Trophoblast cell (in vitro differentiated cells and primary cell): ENCODE measurements at regions not wholly inside any gene's neighbourhood (a gene's known extent, or its start where the extent isn't known, plus 50 kb on each side); places are given as distances from the start of the nearest gene placed in this dataset.
A peak's percentile ranks its signal among the peaks of the same experiment; 100 is the strongest.

ENCODE experiments used
- DNase-seq, 2 donors: peaks; one replicate each; pipeline ENCODE4 v3.0.0-alpha.2; 2016
- H2AFZ ChIP-seq: 2 replicates; pipeline ENCODE4 v1.6.1; 2013; ENCODE audit warnings: low read length, moderate library complexity, mild to moderate bottlenecking; ENCODE audit not compliant: insufficient read depth, poor library complexity
- H2AK5ac ChIP-seq: 2 replicates; pipeline ENCODE4 v1.6.1; 2013; ENCODE audit warnings: mild to moderate bottlenecking, low read length
- H2BK120ac ChIP-seq: 2 replicates; pipeline ENCODE4 v1.6.1; 2013; ENCODE audit warnings: low read length, mild to moderate bottlenecking, moderate library complexity; ENCODE audit not compliant: insufficient read depth, poor library complexity
- H2BK12ac ChIP-seq: 2 replicates; pipeline ENCODE4 v1.6.1; 2013; ENCODE audit warnings: mild to moderate bottlenecking, low read length, moderate library complexity
- H2BK5ac ChIP-seq: 2 replicates; pipeline ENCODE4 v1.6.1; 2013; ENCODE audit warnings: low read length, low read depth, moderate library complexity, mild to moderate bottlenecking; ENCODE audit not compliant: poor library complexity
- H3K14ac ChIP-seq: 2 replicates; pipeline ENCODE4 v1.6.1; 2013; ENCODE audit warnings: mild to moderate bottlenecking, low read length
- H3K18ac ChIP-seq: 2 replicates; pipeline ENCODE4 v1.6.1; 2013; ENCODE audit warnings: mild to moderate bottlenecking, low read length
- H3K23ac ChIP-seq: 2 replicates; pipeline ENCODE4 v1.6.1; 2013; ENCODE audit warnings: low read length
- H3K27ac ChIP-seq: 2 replicates; pipeline ENCODE4 v1.5.1; 2013; ENCODE audit warnings: low read depth, mild to moderate bottlenecking, inconsistent platforms, low read length, moderate library complexity
- H3K27me3 ChIP-seq: 2 replicates; pipeline ENCODE4 v1.6.1; 2013; ENCODE audit warnings: inconsistent platforms, mild to moderate bottlenecking, low read length, moderate library complexity; ENCODE audit not compliant: insufficient read depth
- H3K36me3 ChIP-seq, 2 experiments: 1 replicate in 1 of 2; 2 replicates in 1 of 2; pipeline ENCODE4 v1.6.1; 2013; ENCODE audit warnings: low read length in 2 of 2, mild to moderate bottlenecking in 2 of 2, moderate library complexity in 1 of 2; ENCODE audit not compliant: insufficient read depth in 2 of 2, control insufficient read depth in 1 of 2
- H3K4ac ChIP-seq: 2 replicates; pipeline ENCODE4 v1.6.1; 2013; ENCODE audit warnings: low read depth, mild to moderate bottlenecking, low read length, moderate library complexity
- H3K4me1 ChIP-seq, 2 experiments: 1 replicate in 1 of 2; 2 replicates in 1 of 2; pipeline ENCODE4 v1.6.1; 2013; ENCODE audit warnings: low read length in 2 of 2, mild to moderate bottlenecking in 2 of 2, moderate library complexity in 1 of 2; ENCODE audit not compliant: insufficient read depth in 2 of 2, control insufficient read depth in 1 of 2
- H3K4me2 ChIP-seq: 2 replicates; pipeline ENCODE4 v1.6.1; 2013; ENCODE audit warnings: inconsistent platforms, mild to moderate bottlenecking, low read length, moderate library complexity
- H3K4me3 ChIP-seq: 2 replicates; pipeline ENCODE4 v1.5.1; 2013; ENCODE audit warnings: mild to moderate bottlenecking, low read depth, low read length, inconsistent platforms
- H3K79me1 ChIP-seq: one replicate; pipeline ENCODE4 v1.6.1; 2013; ENCODE audit warnings: low read length
- H3K79me2 ChIP-seq: 2 replicates; pipeline ENCODE4 v1.6.1; 2013; ENCODE audit warnings: low read length, mild to moderate bottlenecking; ENCODE audit not compliant: control insufficient read depth, insufficient read depth, poor library complexity
- H3K9ac ChIP-seq: 2 replicates; pipeline ENCODE4 v1.6.1; 2013; ENCODE audit warnings: mild to moderate bottlenecking, low read length
- H3K9me3 ChIP-seq: 2 replicates; pipeline ENCODE4 v1.6.1; 2013; ENCODE audit warnings: low read depth, mild to moderate bottlenecking, control low read depth, inconsistent platforms, low read length; ENCODE audit not compliant: insufficient read depth
- H4K12ac ChIP-seq: 2 replicates; pipeline ENCODE4 v1.6.1; 2013; ENCODE audit warnings: low read depth, mild to moderate bottlenecking, low read length, moderate library complexity
- H4K8ac ChIP-seq: 2 replicates; pipeline ENCODE4 v1.6.1; 2013; ENCODE audit warnings: low read depth, mild to moderate bottlenecking, low read length, moderate library complexity
- H4K91ac ChIP-seq: one replicate; pipeline ENCODE4 v1.6.1; 2013; ENCODE audit warnings: low read depth, mild to moderate bottlenecking, low read length, moderate library complexity
- WGBS: extraction: QIAGEN DNeasy Blood & Tissue Kit; methylation state at CpG from one replicate; pipeline ENCODE4 v1.1.7; 2013; ENCODE audit warnings: missing lambda C conversion rate; ENCODE audit not compliant: insufficient read length, insufficient coverage; ENCODE audit errors: extremely low coverage; 5-methylcytosine and 5-hydroxymethylcytosine counted together

- no peak overlapping the region for H4K91ac ChIP-seq
- no peak overlapping the region for H3K4ac ChIP-seq
- H3K9me3 ChIP-seq, result no peaks in the 10 kb centered on the region
- no CpG with 5 or more reads among the region's 3 CpGs for WGBS
- H3K23ac ChIP-seq, result no peak overlapping the region
- peaks cover 0 to 2% of the 10 kb centered on the region in 2 experiments for H3K4me1 ChIP-seq
- H3K36me3 ChIP-seq, result no peaks in the 10 kb centered on the region
- H4K8ac ChIP-seq, result no peak overlapping the region
- H2BK120ac ChIP-seq, result peak overlapping the region; percentile 60
- H3K27me3 ChIP-seq, result no peaks in the 10 kb centered on the region
- H3K27ac ChIP-seq, result no peak overlapping the region
- no peak overlapping the region for H3K4me2 ChIP-seq
- H4K12ac ChIP-seq, result no peak overlapping the region
- peak overlapping the region; percentile 74 for H2BK12ac ChIP-seq
- no peak for DNase-seq
- H3K9ac ChIP-seq, result no peak overlapping the region
- no peaks in the 10 kb centered on the region for H3K79me2 ChIP-seq
- no peak overlapping the region for H3K4me3 ChIP-seq
- H3K14ac ChIP-seq, result no peak overlapping the region
- no peak overlapping the region for H2BK5ac ChIP-seq
- H2AK5ac ChIP-seq, result no peak overlapping the region
- H2AFZ ChIP-seq, result no peak overlapping the region
- peaks cover 4% of the 10 kb centered on the region for H3K79me1 ChIP-seq
- no peak overlapping the region for H3K18ac ChIP-seq
These were observed 171.2 kb upstream of the PFN2 start for GRCh38 chr3:150141790-150142326.

- Histone ChIP-seq H4K12ac (no peak overlapping the region), H3K27ac (no peak overlapping the region), H3K4me2 (no peak overlapping the region), H4K91ac (peak overlapping the region; percentile 56), H3K4me1 (peaks cover 0 to 2% of the 10 kb centered on the region in 2 experiments), H3K18ac (no peak overlapping the region), H3K36me3 (no peaks in the 10 kb centered on the region), H3K79me2 (no peaks in the 10 kb centered on the region), H2BK12ac (peak overlapping the region; percentile 84), H2AK5ac (no peak overlapping the region), H2BK120ac (peak overlapping the region; percentile 64), H3K23ac (no peak overlapping the region), H3K4me3 (no peak overlapping the region), H3K9me3 (no peaks in the 10 kb centered on the region), H3K79me1 (peaks cover 4% of the 10 kb centered on the region), H2AFZ (no peak overlapping the region), H3K14ac (peak overlapping the region; percentile 45), H3K27me3 (no peaks in the 10 kb centered on the region), H2BK5ac (no peak overlapping the region), H3K4ac (no peak overlapping the region), H3K9ac (no peak overlapping the region), H4K8ac (peak overlapping the region; percentile 55)
- DNase-seq, result no peak
- no CpG with 5 or more reads among the region's 14 CpGs for whole genome bisulfite sequencing
These were observed 170.1 kb upstream of the PFN2 start for GRCh38 chr3:150140614-150141321.

- H3K4ac ChIP-seq, result no peak overlapping the region
- no peak overlapping the region for H4K91ac ChIP-seq
- no peak overlapping the region for H2BK5ac ChIP-seq
- H3K36me3 ChIP-seq, result no peaks in the 10 kb centered on the region
- no peak overlapping the region for H2AFZ ChIP-seq
- no peaks in the 10 kb centered on the region for H3K27me3 ChIP-seq
- no peak overlapping the region for H3K23ac ChIP-seq
- no peak overlapping the region for H4K12ac ChIP-seq
- peaks cover 4% of the 10 kb centered on the region for H3K79me1 ChIP-seq
- WGBS, result no CpG with 5 or more reads among the region's 3 CpGs
- H3K9me3 ChIP-seq, result no peaks in the 10 kb centered on the region
- no peak overlapping the region for H3K18ac ChIP-seq
- no peak for DNase-seq
- no peaks in the 10 kb centered on the region for H3K79me2 ChIP-seq
- no peak overlapping the region for H4K8ac ChIP-seq
- no peak overlapping the region for H2BK120ac ChIP-seq
- H2BK12ac ChIP-seq, result no peak overlapping the region
- H3K4me3 ChIP-seq, result no peak overlapping the region
- H3K14ac ChIP-seq, result no peak overlapping the region
- H2AK5ac ChIP-seq, result no peak overlapping the region
- no peak overlapping the region for H3K4me2 ChIP-seq
- no peak overlapping the region for H3K9ac ChIP-seq
- H3K4me1 ChIP-seq, result peaks cover 0 to 7% of the 10 kb centered on the region in 2 experiments
- H3K27ac ChIP-seq, result no peak overlapping the region
These were observed 168.1 kb upstream of the PFN2 start for GRCh38 chr3:150138824-150139223.

- H4K91ac ChIP-seq, result no peak overlapping the region
- no peak overlapping the region for H3K4ac ChIP-seq
- H3K9ac ChIP-seq, result no peak overlapping the region
- H2AK5ac ChIP-seq, result no peak overlapping the region
- no peak overlapping the region for H3K14ac ChIP-seq
- H4K8ac ChIP-seq, result no peak overlapping the region
- no peaks in the 10 kb centered on the region for H3K79me2 ChIP-seq
- no peak overlapping the region for H3K23ac ChIP-seq
- no peaks in the 10 kb centered on the region for H3K36me3 ChIP-seq
- no peak overlapping the region for H3K4me3 ChIP-seq
- H2BK5ac ChIP-seq, result no peak overlapping the region
- no peak overlapping the region for H2BK12ac ChIP-seq
- H3K9me3 ChIP-seq, result no peaks in the 10 kb centered on the region
- no peak overlapping the region for H3K18ac ChIP-seq
- H2BK120ac ChIP-seq, result no peak overlapping the region
- no peak overlapping the region for H3K27ac ChIP-seq
- no peak overlapping the region for H2AFZ ChIP-seq
- H3K79me1 ChIP-seq, result peaks cover 4% of the 10 kb centered on the region
- H4K12ac ChIP-seq, result no peak overlapping the region
- DNase-seq, result no peak
- no peaks in the 10 kb centered on the region for H3K27me3 ChIP-seq
- H3K4me2 ChIP-seq, result no peak overlapping the region
- peaks cover 0 to 7% of the 10 kb centered on the region in 2 experiments for H3K4me1 ChIP-seq
These were observed 165.5 kb upstream of the PFN2 start for GRCh38 chr3:150136242-150136641.
